ENCODE measurements at regions not wholly inside any gene's neighbourhood (a gene's known extent, or its start where the extent isn't known, plus 50 kb on each side); places are given as distances from the start of the nearest gene placed in this dataset.

DNA sequence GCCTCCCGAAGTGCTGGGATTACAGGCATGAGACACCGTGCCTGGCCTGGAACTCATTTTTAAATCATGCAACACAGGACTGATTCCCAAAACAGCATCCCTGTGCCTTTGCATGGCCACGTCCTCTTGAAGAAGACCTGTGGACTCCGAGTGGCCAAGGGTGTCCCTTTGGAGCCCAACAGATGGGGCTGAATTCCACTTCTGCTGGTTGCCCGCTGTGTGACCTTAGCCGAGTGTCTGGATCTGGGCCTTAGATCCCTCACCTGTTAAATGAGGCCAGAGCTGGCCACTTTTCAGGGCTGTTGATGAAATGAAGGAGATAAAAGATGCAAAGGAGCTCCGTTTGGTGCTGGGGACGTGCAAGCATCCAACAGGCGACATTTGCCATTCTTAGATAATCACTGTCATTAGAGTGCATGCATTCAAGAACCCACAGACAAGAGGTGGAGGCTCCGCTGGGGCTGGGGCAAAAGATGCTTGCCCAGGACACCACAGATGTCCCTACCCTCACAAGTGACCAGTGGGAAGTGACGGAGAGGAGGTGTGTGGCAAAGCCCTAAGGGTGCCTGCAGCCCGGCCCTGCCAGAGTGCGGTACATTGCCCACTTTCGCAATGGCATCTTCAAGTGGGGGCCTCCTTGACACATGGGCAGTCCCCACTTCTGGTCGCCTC is 354.1 kb upstream of the TNRC6C start:
- no peaks in the 10 kb centered on the region for H3K36me3 ChIP-seq (ENCODE audit: control insufficient read depth in 1 of 2, insufficient read depth in 2 of 2, low read length in 1 of 2)
- no peaks in the 10 kb centered on the region for H3K9me3 ChIP-seq (ENCODE audit: control insufficient read depth, low read length)
- WGBS, 2 donors: 97% methylated on average over 15 of the region's 15 CpGs
- intact Hi-C loops (cut with DNase I): loop anchor here (5.0 to 10.0 kb wide), 6 partner anchors 62 to 353 kb away; partner anchors contain the start of gene TNRC6C (in 1 of the 2)
- no peak for ATAC-seq (ENCODE audit: low FRiP score)
- peaks cover 3 to 5% of the 10 kb centered on the region in 2 donors for H3K4me1 ChIP-seq (ENCODE audit: control insufficient read depth in 1 of 2, insufficient read depth in 2 of 2, low read length in 2 of 2)
- H3K27ac ChIP-seq (ENCODE audit: low read depth in 1 of 2, low read length in 2 of 2): peak overlapping the region; percentile 28 to 78
- no peak overlapping the region for H3K4me3 ChIP-seq (ENCODE audit: low read length in 2 of 2)
- DNase-seq: peak; percentile 12 to 44
- no peaks in the 10 kb centered on the region for H3K27me3 ChIP-seq (ENCODE audit: control insufficient read depth in 1 of 2, insufficient read depth in 2 of 2, low read length in 1 of 2)

- no peak for DNase-seq
- Histone ChIP-seq H3K9me3 (ENCODE audit: control insufficient read depth, low read length) (no peaks in the 10 kb centered on the region), H3K27ac (ENCODE audit: low read depth in 1 of 2, low read length in 2 of 2) (peak overlapping the region in 1 of 2 donors; percentile 39), H3K4me3 (ENCODE audit: low read length in 2 of 2) (no peak overlapping the region), H3K27me3 (ENCODE audit: control insufficient read depth in 1 of 2, insufficient read depth in 2 of 2, low read length in 1 of 2) (no peaks in the 10 kb centered on the region), H3K36me3 (ENCODE audit: control insufficient read depth in 1 of 2, insufficient read depth in 2 of 2, low read length in 1 of 2) (no peaks in the 10 kb centered on the region), H3K4me1 (ENCODE audit: control insufficient read depth in 1 of 2, insufficient read depth in 2 of 2, low read length in 2 of 2) (peaks cover 3 to 5% of the 10 kb centered on the region in 2 donors)
- intact Hi-C loops (cut with DNase I): loop anchor here (5.0 to 10.0 kb wide), 6 partner anchors 63 to 352 kb away; partner anchors contain the start of gene TNRC6C (in 1 of the 2)
- WGBS, 2 donors: 97 to 98% methylated on average over 3 of the region's 3 CpGs
- ATAC-seq (ENCODE audit: low FRiP score): no peak
These were observed 353.6 kb upstream of the TNRC6C start for GRCh38 chr17:77604973-77605313.

GRCh38 chr17:77606146-77606864 is 352.2 kb upstream of the TNRC6C start:
- 57 to 62% methylated on average over 12 of the region's 12 CpGs for WGBS, 2 donors
- H3K36me3 ChIP-seq (ENCODE audit: control insufficient read depth in 1 of 2, insufficient read depth in 2 of 2, low read length in 1 of 2): no peaks in the 10 kb centered on the region
- DNase-seq (peak in 1 of 2 donors; percentile 27), ATAC-seq (ENCODE audit: low FRiP score) (no peak)
- H3K27me3 ChIP-seq (ENCODE audit: control insufficient read depth in 1 of 2, insufficient read depth in 2 of 2, low read length in 1 of 2): no peaks in the 10 kb centered on the region
- H3K27ac ChIP-seq (ENCODE audit: low read depth in 1 of 2, low read length in 2 of 2): no peak overlapping the region
- peaks cover 2 to 3% of the 10 kb centered on the region in 2 donors for H3K4me1 ChIP-seq (ENCODE audit: control insufficient read depth in 1 of 2, insufficient read depth in 2 of 2, low read length in 2 of 2)
- no peak overlapping the region for H3K4me3 ChIP-seq (ENCODE audit: low read length in 2 of 2)
- H3K9me3 ChIP-seq (ENCODE audit: control insufficient read depth, low read length): no peaks in the 10 kb centered on the region
- intact Hi-C loops (cut with DNase I): loop anchor here in 1 of 2 donors (10.0 kb wide), 1 partner anchor 88 kb away; no protein-coding TSS in a partner anchor

DNA sequence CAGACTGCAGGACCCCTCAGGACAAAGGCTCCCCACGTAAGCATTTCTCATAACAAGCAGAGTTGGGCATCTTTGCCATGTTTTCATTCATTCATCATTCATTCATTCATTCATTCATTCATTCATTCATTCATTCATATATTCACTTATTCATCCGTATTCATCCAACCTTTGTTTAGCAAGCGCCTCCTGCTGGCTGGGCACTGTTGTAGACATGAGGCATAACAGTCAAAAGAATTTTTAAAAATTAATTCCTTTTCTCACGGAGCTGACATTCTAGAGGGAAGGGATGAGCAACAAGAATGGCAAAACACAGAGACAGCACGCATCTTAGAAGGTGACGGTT is 351.7 kb upstream of the TNRC6C start:
- H3K4me1 ChIP-seq (ENCODE audit: control insufficient read depth in 1 of 2, insufficient read depth in 2 of 2, low read length in 2 of 2): peaks cover 2 to 3% of the 10 kb centered on the region in 2 donors
- intact Hi-C loops (cut with DNase I): loop anchor here in 1 of 2 donors (10.0 kb wide), 1 partner anchor 88 kb away; no protein-coding TSS in a partner anchor
- DNase-seq (peak in 1 of 2 donors; percentile 17), ATAC-seq (ENCODE audit: low FRiP score) (no peak)
- no peaks in the 10 kb centered on the region for H3K36me3 ChIP-seq (ENCODE audit: control insufficient read depth in 1 of 2, insufficient read depth in 2 of 2, low read length in 1 of 2)
- 75 to 95% methylated on average over 6 of the region's 6 CpGs for WGBS, 2 donors
- H3K9me3 ChIP-seq (ENCODE audit: control insufficient read depth, low read length): no peaks in the 10 kb centered on the region
- no peak overlapping the region for H3K4me3 ChIP-seq (ENCODE audit: low read length in 2 of 2)
- no peak overlapping the region for H3K27ac ChIP-seq (ENCODE audit: low read depth in 1 of 2, low read length in 2 of 2)
- no peaks in the 10 kb centered on the region for H3K27me3 ChIP-seq (ENCODE audit: control insufficient read depth in 1 of 2, insufficient read depth in 2 of 2, low read length in 1 of 2)

GRCh38 chr17:77607606-77608005 is 350.9 kb upstream of the TNRC6C start:
- Histone ChIP-seq H3K27me3 (ENCODE audit: control insufficient read depth in 1 of 2, insufficient read depth in 2 of 2, low read length in 1 of 2) (no peaks in the 10 kb centered on the region), H3K36me3 (ENCODE audit: control insufficient read depth in 1 of 2, insufficient read depth in 2 of 2, low read length in 1 of 2) (no peaks in the 10 kb centered on the region), H3K4me1 (ENCODE audit: control insufficient read depth in 1 of 2, insufficient read depth in 2 of 2, low read length in 2 of 2) (peaks cover 2 to 3% of the 10 kb centered on the region in 2 donors), H3K27ac (ENCODE audit: low read depth in 1 of 2, low read length in 2 of 2) (no peak overlapping the region), H3K9me3 (ENCODE audit: control insufficient read depth, low read length) (no peaks in the 10 kb centered on the region), H3K4me3 (ENCODE audit: low read length in 2 of 2) (no peak overlapping the region)
- WGBS, 2 donors: 87 to 95% methylated on average over 8 of the region's 8 CpGs
- DNase-seq (peak; percentile 34 to 70), ATAC-seq (ENCODE audit: low FRiP score) (no peak)
- intact Hi-C loops (cut with DNase I): loop anchor here in 1 of 2 donors (10.0 kb wide), 1 partner anchor 87 kb away; no protein-coding TSS in a partner anchor

GRCh38 chr17:77608431-77608830 is 350.1 kb upstream of the TNRC6C start:
- Histone ChIP-seq H3K4me3 (ENCODE audit: low read length in 2 of 2) (no peak overlapping the region), H3K9me3 (ENCODE audit: control insufficient read depth, low read length) (no peaks in the 10 kb centered on the region), H3K4me1 (ENCODE audit: control insufficient read depth in 1 of 2, insufficient read depth in 2 of 2, low read length in 2 of 2) (peaks cover 0 to under 1% of the 10 kb centered on the region in 2 donors), H3K36me3 (ENCODE audit: control insufficient read depth in 1 of 2, insufficient read depth in 2 of 2, low read length in 1 of 2) (no peaks in the 10 kb centered on the region), H3K27me3 (ENCODE audit: control insufficient read depth in 1 of 2, insufficient read depth in 2 of 2, low read length in 1 of 2) (no peaks in the 10 kb centered on the region), H3K27ac (ENCODE audit: low read depth in 1 of 2, low read length in 2 of 2) (no peak overlapping the region)
- intact Hi-C loops (cut with DNase I): loop anchor here in 1 of 2 donors (10.0 kb wide), 1 partner anchor 86 kb away; no protein-coding TSS in a partner anchor
- ATAC-seq (ENCODE audit: low FRiP score) (no peak), DNase-seq (peak; percentile 12 to 32)
- WGBS, 2 donors: 95 to 98% methylated on average over 10 of the region's 10 CpGs

DNA sequence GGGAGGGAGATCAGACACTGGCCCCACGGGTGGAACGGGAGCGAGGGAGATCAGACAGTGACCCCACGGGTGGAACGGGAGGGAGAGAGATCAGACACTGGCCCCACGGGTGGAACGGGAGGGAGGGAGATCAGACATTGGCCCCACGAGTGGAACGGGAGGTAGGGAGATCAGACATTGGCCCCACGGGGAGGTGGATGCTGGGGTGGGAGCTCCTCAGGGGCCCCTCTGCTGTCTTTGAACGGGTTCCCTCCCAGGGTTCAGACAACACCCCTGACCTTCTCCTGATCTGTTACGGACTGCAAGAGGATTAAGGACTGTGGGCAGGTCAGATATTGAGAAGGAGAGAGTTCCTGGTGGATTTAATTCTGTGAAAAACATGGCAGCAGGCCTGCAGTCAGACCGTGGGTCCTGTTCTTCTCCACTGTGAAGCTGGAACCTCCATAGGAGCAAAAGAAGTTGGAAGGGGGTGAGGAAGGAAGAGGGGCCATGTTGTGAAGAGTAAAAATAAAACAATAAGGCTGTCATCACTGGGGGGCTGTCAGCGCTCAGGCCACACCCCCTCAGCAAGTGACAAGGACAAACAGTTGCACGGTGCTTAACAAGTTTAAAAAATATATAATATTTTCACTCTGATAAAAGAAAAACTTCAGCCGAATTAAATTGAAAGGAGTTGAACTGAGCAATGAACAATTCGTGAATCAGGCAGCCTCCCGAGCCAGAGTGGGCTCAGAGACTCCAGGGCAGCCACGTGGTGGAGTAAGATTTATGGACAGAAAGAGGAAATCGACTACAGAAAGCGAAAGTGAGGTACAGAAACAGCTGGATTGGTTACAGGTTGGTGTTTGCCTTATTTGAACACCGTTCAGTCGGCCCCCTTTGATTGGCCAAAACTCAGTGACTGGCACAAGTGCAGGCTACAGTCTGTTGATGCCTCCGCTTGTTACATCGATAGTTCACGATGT is 348.7 kb upstream of the TNRC6C start:
- Histone ChIP-seq H3K4me3 (ENCODE audit: low read length in 2 of 2) (no peak overlapping the region), H3K36me3 (ENCODE audit: control insufficient read depth in 1 of 2, insufficient read depth in 2 of 2, low read length in 1 of 2) (no peaks in the 10 kb centered on the region), H3K27ac (ENCODE audit: low read depth in 1 of 2, low read length in 2 of 2) (no peak overlapping the region), H3K9me3 (ENCODE audit: control insufficient read depth, low read length) (no peaks in the 10 kb centered on the region), H3K4me1 (ENCODE audit: control insufficient read depth in 1 of 2, insufficient read depth in 2 of 2, low read length in 2 of 2) (no peaks in the 10 kb centered on the region), H3K27me3 (ENCODE audit: control insufficient read depth in 1 of 2, insufficient read depth in 2 of 2, low read length in 1 of 2) (no peaks in the 10 kb centered on the region)
- ATAC-seq (ENCODE audit: low FRiP score) (peak; percentile 24), DNase-seq (peak; percentile 65 to 74)
- intact Hi-C loops (cut with DNase I): loop anchor here in 1 of 2 donors (10.0 kb wide), 1 partner anchor 85 kb away; no protein-coding TSS in a partner anchor
- WGBS, 2 donors: 63 to 72% methylated on average over 26 of the region's 26 CpGs

DNA sequence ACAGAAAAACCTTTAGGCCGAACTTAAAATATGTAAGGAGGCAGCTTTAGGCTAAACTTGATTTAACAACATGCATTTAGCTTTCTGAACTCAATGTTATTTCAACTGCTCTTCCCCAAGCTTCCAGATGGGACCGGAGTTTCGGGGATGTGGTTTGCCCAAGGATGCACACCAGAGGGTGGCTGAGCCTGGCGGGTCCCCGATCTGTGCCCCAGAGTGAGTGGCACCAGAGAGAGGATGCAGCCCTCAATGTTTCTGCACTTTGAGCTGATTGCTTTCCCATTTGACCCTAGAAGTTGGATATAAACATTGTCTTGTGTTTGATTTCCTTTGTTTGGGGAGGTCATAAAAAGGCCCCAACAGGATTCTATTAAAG is 348.0 kb upstream of the TNRC6C start:
- no peaks in the 10 kb centered on the region for H3K27me3 ChIP-seq (ENCODE audit: control insufficient read depth in 1 of 2, insufficient read depth in 2 of 2, low read length in 1 of 2)
- no peak overlapping the region for H3K27ac ChIP-seq (ENCODE audit: low read depth in 1 of 2, low read length in 2 of 2)
- WGBS, 2 donors: 71 to 78% methylated on average over 5 of the region's 5 CpGs
- peak; percentile 22 to 67 for DNase-seq
- no peaks in the 10 kb centered on the region for H3K9me3 ChIP-seq (ENCODE audit: control insufficient read depth, low read length)
- H3K4me3 ChIP-seq (ENCODE audit: low read length in 2 of 2): no peak overlapping the region
- intact Hi-C loops (cut with DNase I): no loop called here
- no peaks in the 10 kb centered on the region for H3K4me1 ChIP-seq (ENCODE audit: control insufficient read depth in 1 of 2, insufficient read depth in 2 of 2, low read length in 2 of 2)
- no peak for ATAC-seq (ENCODE audit: low FRiP score)
- H3K36me3 ChIP-seq (ENCODE audit: control insufficient read depth in 1 of 2, insufficient read depth in 2 of 2, low read length in 1 of 2): no peaks in the 10 kb centered on the region
